Loucy (cell line): ENCODE measurements at regions not wholly inside any gene's neighbourhood (a gene's known extent, or its start where the extent isn't known, plus 50 kb on each side); places are given as distances from the start of the nearest gene placed in this dataset.

Source experiments
- H2AFZ ChIP-seq: fragments of 200-600 bp; sonication (generic); 2 replicates; pipeline ENCODE4 v1.6.0; 2016; ENCODE audit warnings: antibody characterized with exemption, mild to moderate bottlenecking, low read length, moderate library complexity
- H3F3A ChIP-seq: fragments of 200-600 bp; 2 replicates; pipeline ENCODE4 v1.6.0; 2016; ENCODE audit warnings: antibody characterized with exemption, low read depth, mild to moderate bottlenecking
- H3K27me3 ChIP-seq: fragments of 200-600 bp; sonication (generic); 2 replicates; pipeline ENCODE4 v1.6.1; 2014; ENCODE audit warnings: low read length, mild to moderate bottlenecking; ENCODE audit not compliant: insufficient read depth, poor library complexity, severe bottlenecking
- H3K36me3 ChIP-seq: fragments of 200-600 bp; sonication (generic); 2 replicates; pipeline ENCODE4 v1.6.1; 2016; ENCODE audit warnings: low read length; ENCODE audit not compliant: insufficient read depth
- H3K4me1 ChIP-seq: fragments of 200-600 bp; sonication (generic); 2 replicates; pipeline ENCODE4 v1.5.1; 2014; ENCODE audit warnings: low read length, mild to moderate bottlenecking; ENCODE audit not compliant: insufficient read depth, poor library complexity, severe bottlenecking
- H3K4me2 ChIP-seq: fragments of 200-600 bp; sonication (generic); 2 replicates; pipeline ENCODE4 v1.6.0; 2014; ENCODE audit warnings: antibody characterized with exemption, low read length, low read depth, mild to moderate bottlenecking; ENCODE audit not compliant: poor library complexity, severe bottlenecking
- H3K4me3 ChIP-seq: fragments of 200-600 bp; sonication (generic); 2 replicates; pipeline ENCODE4 v1.5.1; 2014; ENCODE audit warnings: low read length, mild to moderate bottlenecking, mixed read lengths; ENCODE audit not compliant: poor library complexity, severe bottlenecking
- H3K79me2 ChIP-seq: fragments of 200-600 bp; sonication (generic); 2 replicates; pipeline ENCODE4 v1.6.1; 2014; ENCODE audit warnings: low read length; ENCODE audit not compliant: insufficient read depth
- H3K9ac ChIP-seq: fragments of 200-600 bp; sonication (generic); 2 replicates; pipeline ENCODE4 v1.6.0; 2014; ENCODE audit warnings: mild to moderate bottlenecking, low read depth, low read length, moderate library complexity; ENCODE audit not compliant: poor library complexity, severe bottlenecking
- H3K9me2 ChIP-seq: fragments of 200-600 bp; sonication (generic); replicated peaks from 2 replicates; pipeline ENCODE4 v1.6.1; 2016; ENCODE audit warnings: low read depth, low read length, mixed read lengths
- H3K9me3 ChIP-seq: fragments of 200-600 bp; sonication (generic); 2 replicates; pipeline ENCODE4 v1.6.1; 2014; ENCODE audit warnings: mild to moderate bottlenecking, antibody characterized with exemption, low read length, low read depth; ENCODE audit not compliant: insufficient read depth
- H4K20me1 ChIP-seq: fragments of 200-600 bp; sonication (generic); 2 replicates; pipeline ENCODE4 v1.6.0; 2014; ENCODE audit warnings: antibody characterized with exemption, low read length, mild to moderate bottlenecking; ENCODE audit not compliant: insufficient read depth, poor library complexity, severe bottlenecking
- EZH2phosphoT487 ChIP-seq: fragments of 200-600 bp; IDR thresholded peaks from 2 replicates; pipeline ENCODE4 v1.6.1; 2018; ENCODE audit warnings: antibody characterized with exemption, mild to moderate bottlenecking, moderate library complexity, borderline replicate concordance
- TF ChIP-seq, protein P1 (sequence below): fragments of 200-600 bp; sonication (generic); conservative IDR thresholded peaks from 2 replicates; pipeline ENCODE4 v1.5.1; 2014; ENCODE audit warnings: mild to moderate bottlenecking, antibody characterized with exemption, low read length

DNA sequence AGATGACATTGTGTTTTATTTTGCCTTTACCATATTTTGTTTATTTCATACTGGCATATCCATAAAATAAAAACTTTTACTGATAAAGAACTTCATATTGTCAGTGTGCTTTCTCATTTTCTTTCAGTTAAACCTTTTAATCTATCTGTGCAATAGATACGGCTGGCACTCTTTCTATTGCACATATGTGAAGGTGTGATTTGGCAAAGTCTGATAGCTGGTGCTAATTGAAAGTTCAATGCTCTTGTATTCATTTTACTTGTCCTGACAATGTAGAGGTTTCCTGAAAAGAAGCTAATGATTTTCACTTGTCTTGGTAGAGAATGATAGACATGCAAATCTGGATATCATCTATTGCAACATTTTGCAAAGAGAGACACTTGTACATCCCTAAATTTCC, 467.0 kb downstream of the NSUN3 start:
- H3K4me3 ChIP-seq = no peak overlapping the region
- H2AFZ ChIP-seq = no peak overlapping the region
- no peaks in the 10 kb centered on the region for H3K4me1 ChIP-seq
- no peaks in the 10 kb centered on the region for H3K9me2 ChIP-seq
- no peaks in the 10 kb centered on the region for H3K9me3 ChIP-seq
- no peaks in the 10 kb centered on the region for H3F3A ChIP-seq
- TF ChIP-seq, protein P1, sequence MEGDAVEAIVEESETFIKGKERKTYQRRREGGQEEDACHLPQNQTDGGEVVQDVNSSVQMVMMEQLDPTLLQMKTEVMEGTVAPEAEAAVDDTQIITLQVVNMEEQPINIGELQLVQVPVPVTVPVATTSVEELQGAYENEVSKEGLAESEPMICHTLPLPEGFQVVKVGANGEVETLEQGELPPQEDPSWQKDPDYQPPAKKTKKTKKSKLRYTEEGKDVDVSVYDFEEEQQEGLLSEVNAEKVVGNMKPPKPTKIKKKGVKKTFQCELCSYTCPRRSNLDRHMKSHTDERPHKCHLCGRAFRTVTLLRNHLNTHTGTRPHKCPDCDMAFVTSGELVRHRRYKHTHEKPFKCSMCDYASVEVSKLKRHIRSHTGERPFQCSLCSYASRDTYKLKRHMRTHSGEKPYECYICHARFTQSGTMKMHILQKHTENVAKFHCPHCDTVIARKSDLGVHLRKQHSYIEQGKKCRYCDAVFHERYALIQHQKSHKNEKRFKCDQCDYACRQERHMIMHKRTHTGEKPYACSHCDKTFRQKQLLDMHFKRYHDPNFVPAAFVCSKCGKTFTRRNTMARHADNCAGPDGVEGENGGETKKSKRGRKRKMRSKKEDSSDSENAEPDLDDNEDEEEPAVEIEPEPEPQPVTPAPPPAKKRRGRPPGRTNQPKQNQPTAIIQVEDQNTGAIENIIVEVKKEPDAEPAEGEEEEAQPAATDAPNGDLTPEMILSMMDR = no peak
- TF ChIP-seq EZH2phosphoT487 = no peak
- H4K20me1 ChIP-seq = no peaks in the 10 kb centered on the region
- no peaks in the 10 kb centered on the region for H3K27me3 ChIP-seq
- no peaks in the 10 kb centered on the region for H3K79me2 ChIP-seq
- H3K36me3 ChIP-seq = no peaks in the 10 kb centered on the region
- H3K4me2 ChIP-seq = no peak overlapping the region
- no peak overlapping the region for H3K9ac ChIP-seq

DNA sequence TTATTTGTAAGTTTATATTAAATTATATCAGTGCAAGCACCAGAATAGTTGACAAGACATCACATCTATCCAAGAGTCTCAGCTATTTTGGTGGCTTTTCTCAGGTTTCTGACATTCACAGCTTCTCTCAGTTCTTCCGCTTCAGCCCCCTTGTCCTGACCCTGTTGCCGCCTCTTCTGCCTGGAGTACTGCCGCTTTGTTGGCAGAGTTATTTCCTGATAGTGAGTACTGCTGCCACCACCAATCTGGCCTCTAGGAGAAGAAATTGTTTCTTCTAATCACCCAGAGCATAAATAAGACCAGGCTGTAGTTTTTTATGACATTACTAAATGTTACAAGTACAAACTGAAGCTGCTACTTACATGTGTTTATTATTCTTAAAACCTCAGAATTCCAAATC, 470.1 kb downstream of the NSUN3 start:
- Histone ChIP-seq H3K27me3 (no peaks in the 10 kb centered on the region), H3K4me2 (no peak overlapping the region), H3K9ac (no peak overlapping the region), H3K9me2 (no peaks in the 10 kb centered on the region), H3K9me3 (no peaks in the 10 kb centered on the region), H3K4me1 (no peaks in the 10 kb centered on the region), H3F3A (no peaks in the 10 kb centered on the region), H2AFZ (no peak overlapping the region), H4K20me1 (no peaks in the 10 kb centered on the region), H3K36me3 (no peaks in the 10 kb centered on the region), H3K4me3 (no peak overlapping the region), H3K79me2 (no peaks in the 10 kb centered on the region)
- TF ChIP-seq, protein P1 = no peak
- TF ChIP-seq EZH2phosphoT487 = no peak

DNA sequence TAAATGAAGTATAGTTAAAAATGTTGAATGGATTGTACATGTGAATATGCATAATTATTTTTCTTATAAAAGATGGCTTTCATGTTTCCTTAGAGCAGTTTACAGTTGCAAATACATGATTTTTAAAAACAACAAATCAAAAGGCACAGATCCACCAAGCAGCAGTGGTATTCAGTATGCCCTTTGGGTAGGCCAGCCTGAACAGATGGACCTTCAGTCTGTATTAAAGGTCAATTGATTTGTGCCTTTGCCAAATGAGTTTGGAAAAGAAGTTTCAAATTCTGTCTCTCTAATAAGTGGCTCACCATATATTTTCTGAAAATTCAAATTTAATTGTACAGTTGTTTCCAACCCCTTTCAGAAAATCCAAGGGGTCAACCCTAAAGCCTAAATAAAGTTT, 477.1 kb downstream of the NSUN3 start:
- no peaks in the 10 kb centered on the region for H3K27me3 ChIP-seq
- H3K9me2 ChIP-seq = no peaks in the 10 kb centered on the region
- H3K79me2 ChIP-seq = no peaks in the 10 kb centered on the region
- no peak overlapping the region for H2AFZ ChIP-seq
- H3K9me3 ChIP-seq = no peaks in the 10 kb centered on the region
- no peaks in the 10 kb centered on the region for H4K20me1 ChIP-seq
- H3K9ac ChIP-seq = no peak overlapping the region
- H3K36me3 ChIP-seq = no peaks in the 10 kb centered on the region
- no peaks in the 10 kb centered on the region for H3F3A ChIP-seq
- H3K4me3 ChIP-seq = no peak overlapping the region
- no peaks in the 10 kb centered on the region for H3K4me1 ChIP-seq
- TF ChIP-seq EZH2phosphoT487 = no peak
- TF ChIP-seq, protein P1 = no peak
- H3K4me2 ChIP-seq = no peak overlapping the region
